HG03575 (cell line): ENCODE measurements at regions not wholly inside any gene's neighbourhood (a gene's known extent, or its start where the extent isn't known, plus 50 kb on each side); places are given as distances from the start of the nearest gene placed in this dataset.

Experiments used
- ATAC-seq: cut with Tn5 transposase; IDR thresholded peaks from one replicate; pipeline ENCODE4 v1.9.1; 2021; ENCODE audit not compliant: unreplicated experiment, insufficient number of reproducible peaks, low FRiP score; ENCODE audit errors: extremely low read depth

- no peak for ATAC-seq
Measured at GRCh38 chr5:92594031-92594430, 987.0 kb downstream of the NR2F1-AS1 start.

GRCh38 chr5:92588876-92589275 lies 992.1 kb downstream of the NR2F1-AS1 start:
- ATAC-seq = no peak

- no peak for ATAC-seq
Measured at GRCh38 chr5:92581690-92582089, 999.3 kb downstream of the NR2F1-AS1 start.

DNA sequence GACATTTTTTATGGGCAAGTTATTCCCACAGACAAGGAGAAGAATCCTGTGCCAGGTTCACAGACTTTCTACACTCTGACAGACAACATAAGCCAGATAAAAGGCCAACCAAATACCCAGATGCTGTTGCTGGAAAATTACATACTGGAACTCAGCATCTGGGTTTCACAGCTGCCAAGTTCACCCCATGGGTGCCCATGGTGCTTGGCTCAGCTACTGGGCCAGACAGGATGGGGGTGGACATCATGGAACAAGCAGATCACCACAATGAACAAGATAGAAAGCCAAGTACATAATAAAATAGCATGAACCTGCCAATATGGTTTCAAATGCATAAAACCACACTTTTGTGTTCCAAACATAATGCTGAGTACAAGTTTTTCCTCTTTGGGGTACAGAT lies 999.8 kb downstream of the NR2F1-AS1 start:
- ATAC-seq = no peak

DNA sequence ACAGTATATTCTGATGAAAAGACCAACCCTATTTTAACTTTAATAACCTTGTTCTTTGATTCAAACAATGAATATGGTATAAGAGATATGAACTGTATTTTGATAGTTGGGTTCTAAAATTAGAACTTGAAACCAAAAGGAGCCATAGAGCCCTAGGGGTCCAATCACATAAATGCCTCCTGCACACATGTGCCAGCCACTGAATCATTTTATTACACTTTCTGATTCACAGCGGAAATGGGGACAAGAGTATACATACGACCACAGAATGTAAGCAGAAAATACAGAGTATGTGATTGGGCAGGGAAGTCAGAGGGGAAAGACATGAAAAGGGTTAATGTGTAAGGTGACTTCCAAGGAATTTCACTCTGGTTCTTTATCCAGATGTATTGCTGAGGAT lies 1000.2 kb downstream of the NR2F1-AS1 start:
- no peak for ATAC-seq

GRCh38 chr5:92574023-92574422 lies 1007.0 kb downstream of the NR2F1-AS1 start:
- ATAC-seq = no peak

- no peak for ATAC-seq
Measured at GRCh38 chr5:92568522-92568921, 1012.5 kb downstream of the NR2F1-AS1 start.

GRCh38 chr5:92567831-92568450 lies 1013.1 kb downstream of the NR2F1-AS1 start:
- ATAC-seq = no peak

- ATAC-seq = no peak
Measured at GRCh38 chr5:92566113-92566786, 1014.8 kb downstream of the NR2F1-AS1 start.

DNA sequence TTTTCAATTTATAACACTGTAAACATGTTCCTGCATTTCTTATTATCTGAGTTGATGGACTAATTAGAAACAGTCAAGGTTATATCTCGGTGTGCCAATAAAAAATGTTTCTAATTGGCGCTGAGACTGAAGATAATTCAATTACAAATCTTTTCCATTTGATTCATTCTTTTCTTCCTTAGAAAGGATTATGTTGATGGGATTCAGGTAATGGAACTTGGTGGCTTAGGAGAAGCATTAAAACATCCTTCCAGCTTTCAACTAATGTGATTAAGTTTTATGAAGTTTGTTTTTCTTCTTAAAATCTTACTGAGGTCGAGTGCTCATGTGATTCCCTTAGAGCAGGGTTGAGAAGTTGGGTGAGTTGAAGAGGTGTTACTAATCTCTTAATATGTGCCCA lies 1015.3 kb downstream of the NR2F1-AS1 start:
- no peak for ATAC-seq

DNA sequence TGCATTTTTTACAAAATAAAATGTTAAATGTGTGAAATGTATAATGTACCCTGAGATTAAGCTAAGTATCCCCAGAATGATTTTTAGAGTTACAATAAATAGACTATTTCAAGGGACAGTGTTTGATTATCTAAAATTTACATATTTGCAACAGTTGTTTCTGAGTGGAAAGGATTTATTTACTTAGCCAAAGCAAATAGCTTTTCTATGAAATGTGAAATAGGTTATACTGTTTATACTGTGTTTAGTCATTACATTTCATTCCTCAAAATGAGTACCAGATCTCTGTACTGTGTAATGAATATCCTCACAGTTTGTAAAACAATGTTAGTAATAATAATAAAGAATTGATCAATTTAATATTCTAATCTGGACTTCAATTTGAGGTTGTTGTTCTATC lies 1019.0 kb downstream of the NR2F1-AS1 start:
- no peak for ATAC-seq

GRCh38 chr5:92561411-92561959 lies 1019.5 kb downstream of the NR2F1-AS1 start:
- no peak for ATAC-seq

GRCh38 chr5:92560698-92561401 lies 1020.2 kb downstream of the NR2F1-AS1 start:
- ATAC-seq = no peak

- no peak for ATAC-seq
Measured at GRCh38 chr5:92559781-92560180, 1021.2 kb downstream of the NR2F1-AS1 start.

DNA sequence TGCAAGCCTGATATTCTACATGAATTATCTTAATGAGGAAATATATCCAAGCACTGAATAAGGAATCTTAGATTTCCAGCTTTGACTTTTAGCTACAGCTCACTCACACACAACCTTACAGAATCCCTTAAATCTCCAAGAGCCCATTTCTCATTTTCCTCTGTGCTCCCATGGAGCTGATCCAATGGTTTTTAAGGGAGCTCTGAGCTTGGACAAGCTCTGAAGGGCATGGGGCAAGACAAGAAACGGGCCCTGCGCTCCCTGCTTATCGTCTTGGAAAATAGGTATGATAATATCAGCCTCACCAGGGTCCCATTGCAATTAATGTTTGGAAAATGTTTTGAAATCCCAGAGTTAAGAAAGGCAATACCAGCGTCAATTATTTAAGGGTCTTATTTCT lies 1021.7 kb downstream of the NR2F1-AS1 start:
- no peak for ATAC-seq

DNA sequence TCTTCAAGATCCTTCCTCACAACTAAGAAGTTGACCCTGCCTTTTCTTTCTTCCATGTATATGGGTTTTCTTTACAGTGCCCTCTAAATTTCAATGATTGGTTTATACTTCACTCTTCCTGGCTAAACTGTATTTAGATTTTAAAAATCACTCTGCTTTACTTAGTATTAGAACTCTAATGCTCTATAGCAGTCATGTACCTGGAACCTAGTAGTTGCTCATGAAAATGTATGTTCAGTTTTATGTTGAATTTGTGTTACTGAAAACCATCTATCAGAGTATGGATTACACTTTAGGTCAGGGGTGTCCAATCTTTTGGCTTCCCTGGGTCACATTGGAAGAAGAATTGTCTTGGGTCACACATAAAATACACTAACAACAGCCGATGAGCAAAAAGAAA lies 1024.3 kb downstream of the NR2F1-AS1 start:
- no peak for ATAC-seq

GRCh38 chr5:92554447-92555085 lies 1026.5 kb downstream of the NR2F1-AS1 start:
- ATAC-seq = no peak

GRCh38 chr5:92553326-92553725 lies 1027.7 kb downstream of the NR2F1-AS1 start:
- ATAC-seq = no peak
